ENCODE measurements at regions not wholly inside any gene's neighbourhood (a gene's known extent, or its start where the extent isn't known, plus 50 kb on each side); places are given as distances from the start of the nearest gene placed in this dataset.

- DNase-seq (ENCODE audit: low spot score) = no peak
- no peak overlapping the region for H3K4me3 ChIP-seq
- TF ChIP-seq CTCF (IDR thresholded peaks at IDR 0.05) = no peak
- H3K27ac ChIP-seq = no peak overlapping the region
Measured at GRCh38 chr1:164272156-164272555, 286.8 kb upstream of the PBX1 start.

- no peak for TF ChIP-seq CTCF (IDR thresholded peaks at IDR 0.05)
- Histone ChIP-seq H3K4me3 (no peak overlapping the region), H3K27ac (no peak overlapping the region)
- DNase-seq (ENCODE audit: low spot score) = no peak
Measured at GRCh38 chr1:164296172-164296571, 262.8 kb upstream of the PBX1 start.

GRCh38 chr1:164308101-164308500 lies 250.9 kb upstream of the PBX1 start:
- no peak for DNase-seq (ENCODE audit: low spot score)
- Histone ChIP-seq H3K27ac (no peak overlapping the region), H3K4me3 (no peak overlapping the region)
- TF ChIP-seq CTCF (IDR thresholded peaks at IDR 0.05) = no peak

- Histone ChIP-seq H3K4me3 (no peak overlapping the region), H3K27ac (no peak overlapping the region)
- no peak for DNase-seq (ENCODE audit: low spot score)
- no peak for TF ChIP-seq CTCF (IDR thresholded peaks at IDR 0.05)
Measured at GRCh38 chr1:164310166-164310565, 248.8 kb upstream of the PBX1 start.

- Histone ChIP-seq H3K4me3 (no peak overlapping the region), H3K27ac (no peak overlapping the region)
- no peak for TF ChIP-seq CTCF (IDR thresholded peaks at IDR 0.05)
- DNase-seq (ENCODE audit: low spot score) = no peak
Measured at GRCh38 chr1:164311377-164311776, 247.6 kb upstream of the PBX1 start.

- no peak for DNase-seq (ENCODE audit: low spot score)
- no peak for TF ChIP-seq CTCF (IDR thresholded peaks at IDR 0.05)
- peak overlapping the region; percentile 68 for H3K4me3 ChIP-seq
- H3K27ac ChIP-seq = no peak overlapping the region
Measured at GRCh38 chr1:164320790-164321731, 237.9 kb upstream of the PBX1 start.

- Histone ChIP-seq H3K4me3 (no peak overlapping the region), H3K27ac (no peak overlapping the region)
- TF ChIP-seq CTCF (IDR thresholded peaks at IDR 0.05) = no peak
- DNase-seq (ENCODE audit: low spot score) = no peak
Measured at GRCh38 chr1:164325786-164326185, 233.2 kb upstream of the PBX1 start.

All from coronary artery (tissue), 2 donors.